AG04449 (cell line): ENCODE measurements at regions not wholly inside any gene's neighbourhood (a gene's known extent, or its start where the extent isn't known, plus 50 kb on each side); places are given as distances from the start of the nearest gene placed in this dataset.

ENCODE experiments used
- CTCF ChIA-PET: fragments of 350-600 bp; formaldehyde crosslinking; extraction: SDS; loops from one replicate; lab custom pipeline; 2021; ENCODE audit warnings: antibody characterized with exemption; lab: Yijun Ruan, JAX
- POLR2A ChIA-PET: fragments of 400-600, 350-600 bp; formaldehyde crosslinking; extraction: SDS; loops from one replicate; lab custom pipeline; 2020; ENCODE audit warnings: antibody characterized with exemption, inconsistent platforms; lab: Yijun Ruan, JAX
- DNase-seq: peaks from one replicate; pipeline ENCODE4 v3.0.0-alpha.2; 2010; ENCODE audit warnings: low read depth, low spot score
- H3K4me3 ChIP-seq: 2 replicates; pipeline ENCODE4 v1.5.1; 2011; ENCODE audit warnings: low read depth, mild to moderate bottlenecking, control low read depth, low read length
- TF ChIP-seq, protein P1 (sequence below): IDR thresholded peaks from one replicate; pipeline ENCODE4 v1.5.1; 2011; ENCODE audit warnings: mild to moderate bottlenecking, moderate library complexity, low read length, control low read depth, inconsistent platforms; ENCODE audit not compliant: insufficient read depth; ENCODE audit errors: missing control alignments

DNA sequence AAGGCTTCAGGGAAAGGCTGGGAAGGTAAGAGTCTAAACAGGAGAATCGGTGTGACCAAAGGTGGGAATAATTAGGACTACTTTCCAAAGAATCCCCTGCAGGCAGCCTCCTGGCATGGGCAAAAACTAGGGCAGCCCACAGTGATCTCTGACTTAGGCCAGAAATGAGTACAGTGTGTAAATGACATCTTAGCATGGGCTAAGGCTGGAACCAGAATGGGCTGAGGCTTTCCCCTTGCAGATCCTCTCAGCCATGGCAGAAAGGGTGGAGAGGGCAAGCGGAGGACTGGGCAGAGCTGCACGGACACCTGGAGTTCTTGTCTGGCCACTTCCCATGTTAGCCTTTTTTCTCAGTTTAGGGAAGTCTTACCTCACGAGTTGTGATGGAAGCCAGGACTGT lies 69.9 kb upstream of the FOXQ1 start:
- DNase-seq, result no peak
- ChIA-PET CTCF (no interaction called here), POLR2A (no interaction called here)
- TF ChIP-seq, protein P1, sequence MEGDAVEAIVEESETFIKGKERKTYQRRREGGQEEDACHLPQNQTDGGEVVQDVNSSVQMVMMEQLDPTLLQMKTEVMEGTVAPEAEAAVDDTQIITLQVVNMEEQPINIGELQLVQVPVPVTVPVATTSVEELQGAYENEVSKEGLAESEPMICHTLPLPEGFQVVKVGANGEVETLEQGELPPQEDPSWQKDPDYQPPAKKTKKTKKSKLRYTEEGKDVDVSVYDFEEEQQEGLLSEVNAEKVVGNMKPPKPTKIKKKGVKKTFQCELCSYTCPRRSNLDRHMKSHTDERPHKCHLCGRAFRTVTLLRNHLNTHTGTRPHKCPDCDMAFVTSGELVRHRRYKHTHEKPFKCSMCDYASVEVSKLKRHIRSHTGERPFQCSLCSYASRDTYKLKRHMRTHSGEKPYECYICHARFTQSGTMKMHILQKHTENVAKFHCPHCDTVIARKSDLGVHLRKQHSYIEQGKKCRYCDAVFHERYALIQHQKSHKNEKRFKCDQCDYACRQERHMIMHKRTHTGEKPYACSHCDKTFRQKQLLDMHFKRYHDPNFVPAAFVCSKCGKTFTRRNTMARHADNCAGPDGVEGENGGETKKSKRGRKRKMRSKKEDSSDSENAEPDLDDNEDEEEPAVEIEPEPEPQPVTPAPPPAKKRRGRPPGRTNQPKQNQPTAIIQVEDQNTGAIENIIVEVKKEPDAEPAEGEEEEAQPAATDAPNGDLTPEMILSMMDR, result no peak
- no peak overlapping the region for H3K4me3 ChIP-seq

- CTCF ChIA-PET, result interaction anchor here (1.1 kb wide), 1 partner anchor 328 kb away, joined by 3 read pairs; no protein-coding TSS in a partner anchor
- TF ChIP-seq, protein P1, result no peak
- no peak for DNase-seq
- POLR2A ChIA-PET, result no interaction called here
- no peak overlapping the region for H3K4me3 ChIP-seq
Observed at GRCh38 chr6:1240766-1241318, 71.1 kb upstream of the FOXQ1 start.

DNA sequence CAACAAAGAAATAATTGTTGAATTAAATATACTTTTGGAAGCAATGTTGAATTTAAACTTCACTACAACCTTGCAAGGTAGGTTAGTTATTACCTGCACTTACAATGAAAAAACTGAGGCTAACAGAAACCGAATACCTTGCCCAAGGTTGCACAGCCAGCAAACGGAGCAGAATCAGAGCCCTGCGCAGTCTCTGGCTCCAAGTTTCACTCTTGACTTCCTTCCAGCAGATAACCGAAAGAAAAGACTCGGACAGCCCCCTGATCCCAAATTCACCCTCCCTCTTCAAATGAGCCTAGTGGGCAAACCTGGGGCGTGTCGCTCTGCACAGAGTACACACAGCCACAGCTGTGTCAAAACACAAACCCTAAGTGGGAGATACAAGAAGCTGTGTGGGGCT lies 72.1 kb upstream of the FOXQ1 start:
- CTCF ChIA-PET, result no interaction called here
- H3K4me3 ChIP-seq, result no peak overlapping the region
- no peak for DNase-seq
- TF ChIP-seq, protein P1, result no peak
- POLR2A ChIA-PET, result no interaction called here

DNA sequence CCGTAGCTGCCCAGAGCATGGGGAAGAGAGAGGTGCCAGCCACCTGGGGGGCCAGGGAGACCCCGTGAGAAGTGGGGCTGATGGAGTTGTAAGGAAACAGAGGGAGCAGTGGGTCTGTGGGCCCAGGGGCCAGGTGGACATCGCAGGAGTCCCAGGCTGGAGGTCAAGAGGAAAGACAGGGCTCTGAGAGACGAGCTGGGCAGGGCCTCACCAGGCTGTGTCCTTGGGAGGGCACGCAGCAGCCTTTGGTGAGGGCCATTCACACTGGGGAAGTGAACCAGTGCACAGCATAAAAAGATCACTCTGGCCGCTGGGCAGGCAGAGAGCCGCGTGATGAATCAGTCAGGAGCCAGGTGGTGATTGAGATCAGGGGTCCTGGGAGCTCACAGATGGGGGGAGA lies 73.9 kb upstream of the FOXQ1 start:
- TF ChIP-seq, protein P1, result no peak
- DNase-seq, result no peak
- CTCF ChIA-PET, result no interaction called here
- POLR2A ChIA-PET, result no interaction called here
- no peak overlapping the region for H3K4me3 ChIP-seq

DNA sequence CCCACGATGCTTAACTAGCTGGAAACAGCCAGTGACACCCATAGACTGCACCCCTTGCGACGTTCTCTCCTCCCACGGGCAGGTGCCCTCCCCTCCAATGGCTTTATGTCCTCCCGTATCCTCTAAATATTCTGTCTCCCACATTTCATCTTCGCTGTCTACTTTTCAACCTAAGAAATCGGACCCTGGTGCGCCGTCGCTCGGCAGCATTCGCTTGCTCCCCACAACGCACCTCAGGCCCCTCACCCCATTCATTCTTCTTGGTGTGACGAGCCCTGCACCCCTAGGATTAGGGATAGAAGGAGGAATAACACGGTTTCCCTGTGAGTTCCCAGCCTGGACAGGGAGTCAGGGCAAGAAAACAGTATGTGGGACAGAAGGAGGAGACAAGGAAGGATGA lies 74.3 kb upstream of the FOXQ1 start:
- POLR2A ChIA-PET, result no interaction called here
- no peak for DNase-seq

GRCh38 chr6:1235825-1236224 lies 76.1 kb upstream of the FOXQ1 start:
- no peak for DNase-seq
- ChIA-PET CTCF (no interaction called here), POLR2A (no interaction called here)

More for the DNA sequence above, 74.3 kb upstream of the FOXQ1 start:
- H3K4me3 ChIP-seq, result no peak overlapping the region
- TF ChIP-seq, protein P1, result no peak
- CTCF ChIA-PET, result no interaction called here

More at GRCh38 chr6:1235825-1236224, 76.1 kb upstream of the FOXQ1 start:
- TF ChIP-seq, protein P1, result no peak
- no peak overlapping the region for H3K4me3 ChIP-seq
